ENCODE measurements at regions not wholly inside any gene's neighbourhood (a gene's known extent, or its start where the extent isn't known, plus 50 kb on each side); places are given as distances from the start of the nearest gene placed in this dataset.

DNA sequence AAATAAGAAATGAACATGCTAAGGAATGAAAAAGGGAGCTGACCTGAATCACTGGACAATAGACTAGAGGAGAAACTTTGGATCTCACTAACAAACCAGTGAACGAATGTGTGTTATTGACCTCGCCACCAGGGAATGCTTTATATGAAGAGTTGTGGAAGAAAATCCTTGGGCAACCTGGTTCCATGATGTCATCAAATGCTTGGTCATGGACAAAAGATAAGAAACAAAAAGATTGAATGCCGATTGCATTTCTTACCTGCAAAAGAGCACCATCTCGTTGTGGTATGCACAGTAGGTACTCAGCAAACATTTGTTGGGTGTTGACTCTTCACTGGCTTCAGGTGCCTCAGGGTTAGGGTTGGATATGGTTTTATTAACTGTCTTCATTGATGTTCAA is 165.2 kb upstream of the TSHZ2 start:
- no peak for TF ChIP-seq EZH2phosphoT487 (IDR thresholded peaks at IDR 0.05; ENCODE audit: low read length)
- TF ChIP-seq, protein P1, sequence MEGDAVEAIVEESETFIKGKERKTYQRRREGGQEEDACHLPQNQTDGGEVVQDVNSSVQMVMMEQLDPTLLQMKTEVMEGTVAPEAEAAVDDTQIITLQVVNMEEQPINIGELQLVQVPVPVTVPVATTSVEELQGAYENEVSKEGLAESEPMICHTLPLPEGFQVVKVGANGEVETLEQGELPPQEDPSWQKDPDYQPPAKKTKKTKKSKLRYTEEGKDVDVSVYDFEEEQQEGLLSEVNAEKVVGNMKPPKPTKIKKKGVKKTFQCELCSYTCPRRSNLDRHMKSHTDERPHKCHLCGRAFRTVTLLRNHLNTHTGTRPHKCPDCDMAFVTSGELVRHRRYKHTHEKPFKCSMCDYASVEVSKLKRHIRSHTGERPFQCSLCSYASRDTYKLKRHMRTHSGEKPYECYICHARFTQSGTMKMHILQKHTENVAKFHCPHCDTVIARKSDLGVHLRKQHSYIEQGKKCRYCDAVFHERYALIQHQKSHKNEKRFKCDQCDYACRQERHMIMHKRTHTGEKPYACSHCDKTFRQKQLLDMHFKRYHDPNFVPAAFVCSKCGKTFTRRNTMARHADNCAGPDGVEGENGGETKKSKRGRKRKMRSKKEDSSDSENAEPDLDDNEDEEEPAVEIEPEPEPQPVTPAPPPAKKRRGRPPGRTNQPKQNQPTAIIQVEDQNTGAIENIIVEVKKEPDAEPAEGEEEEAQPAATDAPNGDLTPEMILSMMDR (IDR thresholded peaks at IDR 0.05; ENCODE audit: low read length): no peak
- no peak for TF ChIP-seq EZH2 (optimal IDR thresholded peaks at IDR 0.05; ENCODE audit: low read depth, low read length)
- no peaks in the 10 kb centered on the region for H3F3A ChIP-seq (ENCODE audit: insufficient read depth, low read length)

DNA sequence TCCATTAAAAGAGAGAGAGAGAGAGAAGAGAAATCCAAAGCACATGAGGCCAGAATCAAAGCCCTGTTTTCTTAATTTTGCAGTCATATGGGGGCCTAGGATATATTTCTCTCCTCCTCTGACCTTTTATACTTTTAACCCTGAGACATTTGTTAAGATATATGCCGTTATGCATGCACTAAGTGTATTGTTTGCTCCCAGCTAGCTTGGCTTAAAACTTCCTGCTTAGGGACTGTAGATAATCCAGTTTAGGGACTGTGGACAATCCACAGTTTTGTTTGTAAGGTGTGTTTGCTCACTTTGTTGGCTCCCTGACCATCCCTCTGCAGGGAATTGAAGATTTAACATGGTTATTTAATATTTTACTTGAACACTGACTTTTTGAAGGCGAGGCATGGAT is 166.3 kb upstream of the TSHZ2 start:
- Histone ChIP-seq H3K36me3 (replicated peaks; ENCODE audit: insufficient read depth, low read length) (no peaks in the 10 kb centered on the region), H3K4me3 (ENCODE audit: low read length) (no peak overlapping the region), H3K4me2 (ENCODE audit: low read depth, low read length) (no peak overlapping the region), H3F3A (ENCODE audit: insufficient read depth, low read length) (no peaks in the 10 kb centered on the region), H3K9me2 (replicated peaks; ENCODE audit: insufficient read depth, low read length) (no peaks in the 10 kb centered on the region), H4K20me1 (ENCODE audit: insufficient read depth, low read length) (no peaks in the 10 kb centered on the region), H3K9me3 (replicated peaks; ENCODE audit: insufficient read depth, low read length) (no peaks in the 10 kb centered on the region), H3K9ac (ENCODE audit: low read length) (no peak overlapping the region), H3K4me1 (ENCODE audit: low read length) (no peaks in the 10 kb centered on the region), H2AFZ (ENCODE audit: low read length) (no peak overlapping the region), H3K79me2 (ENCODE audit: low read length) (no peaks in the 10 kb centered on the region), H3K27ac (ENCODE audit: low read length) (no peak overlapping the region), H3K27me3 (replicated peaks; ENCODE audit: insufficient read depth, low read length) (no peaks in the 10 kb centered on the region)
- TF ChIP-seq EZH2 (optimal IDR thresholded peaks at IDR 0.05; ENCODE audit: low read depth, low read length): no peak
- DNase-seq: no peak

More for the DNA sequence above, 165.2 kb upstream of the TSHZ2 start:
- no peaks in the 10 kb centered on the region for H3K9me3 ChIP-seq (replicated peaks; ENCODE audit: insufficient read depth, low read length)
- H3K4me2 ChIP-seq (ENCODE audit: low read depth, low read length): no peak overlapping the region
- no peaks in the 10 kb centered on the region for H3K9me2 ChIP-seq (replicated peaks; ENCODE audit: insufficient read depth, low read length)
- no peaks in the 10 kb centered on the region for H3K27me3 ChIP-seq (replicated peaks; ENCODE audit: insufficient read depth, low read length)
- no peak overlapping the region for H3K4me3 ChIP-seq (ENCODE audit: low read length)
- no peaks in the 10 kb centered on the region for H3K4me1 ChIP-seq (ENCODE audit: low read length)
- H4K20me1 ChIP-seq (ENCODE audit: insufficient read depth, low read length): no peaks in the 10 kb centered on the region
- no peaks in the 10 kb centered on the region for H3K79me2 ChIP-seq (ENCODE audit: low read length)
- H3K9ac ChIP-seq (ENCODE audit: low read length): no peak overlapping the region
- no peaks in the 10 kb centered on the region for H3K36me3 ChIP-seq (replicated peaks; ENCODE audit: insufficient read depth, low read length)
- H2AFZ ChIP-seq (ENCODE audit: low read length): no peak overlapping the region
- H3K27ac ChIP-seq (ENCODE audit: low read length): no peak overlapping the region
- no peak for DNase-seq

GRCh38 chr20:52805296-52805571 is 166.9 kb upstream of the TSHZ2 start:
- no peak for DNase-seq
- Histone ChIP-seq H3K36me3 (replicated peaks; ENCODE audit: insufficient read depth, low read length) (no peaks in the 10 kb centered on the region), H2AFZ (ENCODE audit: low read length) (no peak overlapping the region), H3K9me3 (replicated peaks; ENCODE audit: insufficient read depth, low read length) (no peaks in the 10 kb centered on the region), H3K9me2 (replicated peaks; ENCODE audit: insufficient read depth, low read length) (no peaks in the 10 kb centered on the region), H3F3A (ENCODE audit: insufficient read depth, low read length) (no peaks in the 10 kb centered on the region), H3K79me2 (ENCODE audit: low read length) (no peaks in the 10 kb centered on the region), H3K4me1 (ENCODE audit: low read length) (no peaks in the 10 kb centered on the region), H3K9ac (ENCODE audit: low read length) (no peak overlapping the region), H3K27me3 (replicated peaks; ENCODE audit: insufficient read depth, low read length) (no peaks in the 10 kb centered on the region), H3K4me2 (ENCODE audit: low read depth, low read length) (no peak overlapping the region), H3K4me3 (ENCODE audit: low read length) (no peak overlapping the region), H3K27ac (ENCODE audit: low read length) (no peak overlapping the region), H4K20me1 (ENCODE audit: insufficient read depth, low read length) (no peaks in the 10 kb centered on the region)
- TF ChIP-seq EZH2phosphoT487 (IDR thresholded peaks at IDR 0.05; ENCODE audit: low read length) (no peak), EZH2 (optimal IDR thresholded peaks at IDR 0.05; ENCODE audit: low read depth, low read length) (no peak)
- TF ChIP-seq, protein P1 (IDR thresholded peaks at IDR 0.05; ENCODE audit: low read length): no peak

DNA sequence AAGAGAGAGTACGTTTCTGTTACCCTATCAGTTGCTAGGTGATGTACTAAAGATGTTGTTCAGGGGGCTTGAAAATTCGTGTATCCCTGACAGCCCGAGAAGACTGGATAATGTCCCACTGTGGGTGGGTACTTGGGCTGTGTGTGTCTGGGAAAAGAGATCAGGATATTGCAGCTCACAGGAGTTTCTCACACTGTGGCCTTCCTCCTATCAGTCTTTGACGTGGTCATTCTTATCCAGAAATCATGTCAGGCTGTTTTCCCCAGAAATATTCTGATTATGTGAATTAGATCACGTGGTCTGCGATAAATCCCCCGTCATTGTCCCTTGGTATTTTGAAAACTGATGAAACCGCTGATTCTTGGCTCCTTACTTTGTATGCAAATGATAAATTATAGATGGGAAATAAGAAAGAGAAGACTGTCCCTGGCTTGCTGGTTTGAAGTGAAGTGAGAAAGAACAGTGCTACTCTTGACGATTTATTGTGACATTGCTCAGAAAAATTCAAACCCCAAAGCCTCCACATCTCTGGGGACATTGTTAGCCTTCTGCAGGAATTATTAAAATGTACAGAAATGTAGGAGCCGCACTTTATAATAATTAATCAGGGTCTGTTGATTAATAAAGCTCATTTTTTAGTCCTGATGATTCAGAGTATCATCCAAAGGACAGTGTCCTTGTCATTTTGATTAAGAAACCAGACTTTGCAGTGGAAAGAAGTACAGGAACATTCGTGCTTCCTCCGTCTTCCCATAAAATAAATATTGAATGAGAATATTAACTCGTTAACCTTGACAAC is 167.5 kb upstream of the TSHZ2 start:
- H3K4me2 ChIP-seq (ENCODE audit: low read depth, low read length): no peak overlapping the region
- no peaks in the 10 kb centered on the region for H3K79me2 ChIP-seq (ENCODE audit: low read length)
- no peak overlapping the region for H3K4me3 ChIP-seq (ENCODE audit: low read length)
- H4K20me1 ChIP-seq (ENCODE audit: insufficient read depth, low read length): no peaks in the 10 kb centered on the region
- no peak for DNase-seq
- H2AFZ ChIP-seq (ENCODE audit: low read length): no peak overlapping the region
- no peaks in the 10 kb centered on the region for H3K9me3 ChIP-seq (replicated peaks; ENCODE audit: insufficient read depth, low read length)
- H3K27ac ChIP-seq (ENCODE audit: low read length): no peak overlapping the region
- no peaks in the 10 kb centered on the region for H3K9me2 ChIP-seq (replicated peaks; ENCODE audit: insufficient read depth, low read length)
- no peaks in the 10 kb centered on the region for H3K27me3 ChIP-seq (replicated peaks; ENCODE audit: insufficient read depth, low read length)
- TF ChIP-seq EZH2phosphoT487 (IDR thresholded peaks at IDR 0.05; ENCODE audit: low read length) (no peak), EZH2 (optimal IDR thresholded peaks at IDR 0.05; ENCODE audit: low read depth, low read length) (no peak)
- TF ChIP-seq, protein P1 (IDR thresholded peaks at IDR 0.05; ENCODE audit: low read length): no peak
- H3F3A ChIP-seq (ENCODE audit: insufficient read depth, low read length): no peaks in the 10 kb centered on the region
- H3K9ac ChIP-seq (ENCODE audit: low read length): no peak overlapping the region
- no peaks in the 10 kb centered on the region for H3K4me1 ChIP-seq (ENCODE audit: low read length)
- no peaks in the 10 kb centered on the region for H3K36me3 ChIP-seq (replicated peaks; ENCODE audit: insufficient read depth, low read length)

Data from MM.1S (cell line).